ENCODE measurements at regions not wholly inside any gene's neighbourhood (a gene's known extent, or its start where the extent isn't known, plus 50 kb on each side); places are given as distances from the start of the nearest gene placed in this dataset.
"Not testable (repeated sequence)": the region's sequence is repeated elsewhere in the genome, so short reads cannot be mapped to it uniquely, and the experiment has no call there.

- Histone ChIP-seq H3K4me3 (ENCODE audit: low read length) (no peak overlapping the region), H4K20me1 (ENCODE audit: insufficient read depth, low read length) (no peaks in the 10 kb centered on the region), H3K27me3 (replicated peaks; ENCODE audit: insufficient read depth, low read length) (no peaks in the 10 kb centered on the region), H3K9ac (ENCODE audit: low read length) (no peak overlapping the region), H3K4me2 (ENCODE audit: low read depth, low read length) (no peak overlapping the region), H3K4me1 (ENCODE audit: low read length) (no peaks in the 10 kb centered on the region), H3K36me3 (replicated peaks; ENCODE audit: insufficient read depth, low read length) (no peaks in the 10 kb centered on the region), H3K27ac (ENCODE audit: low read length) (no peak overlapping the region), H3K9me3 (replicated peaks; ENCODE audit: insufficient read depth, low read length) (no peaks in the 10 kb centered on the region), H2AFZ (ENCODE audit: low read length) (no peak overlapping the region), H3K9me2 (replicated peaks; ENCODE audit: insufficient read depth, low read length) (no peaks in the 10 kb centered on the region), H3K79me2 (ENCODE audit: low read length) (no peaks in the 10 kb centered on the region), H3F3A (ENCODE audit: insufficient read depth, low read length) (no peaks in the 10 kb centered on the region)
- no peak for TF ChIP-seq EZH2 (optimal IDR thresholded peaks at IDR 0.05; ENCODE audit: low read depth, low read length)
- DNase-seq, result no peak
Measured at GRCh38 chrX:150207733-150208132, 155.4 kb upstream of the MAMLD1 start.

DNA sequence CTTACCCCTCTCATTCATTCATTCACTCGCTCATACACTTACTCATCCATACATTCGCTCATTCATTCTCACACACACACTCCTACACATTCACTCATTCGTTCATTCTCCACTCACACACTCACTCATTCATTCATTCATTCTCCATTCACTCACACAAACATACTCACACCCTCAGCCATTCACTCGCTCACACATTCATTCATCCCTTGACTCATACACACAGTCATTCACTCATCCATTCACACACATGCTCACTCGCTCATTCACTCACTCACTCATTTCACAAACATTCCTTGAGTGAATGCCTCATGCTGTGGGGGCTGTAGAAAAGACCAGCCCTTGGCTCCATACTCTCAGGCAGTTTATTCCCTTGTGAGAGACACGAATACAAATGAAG, 151.1 kb upstream of the MAMLD1 start:
- Histone ChIP-seq H3K9me3 (replicated peaks; ENCODE audit: insufficient read depth, low read length) (no peaks in the 10 kb centered on the region), H3K4me3 (ENCODE audit: low read length) (no peak overlapping the region), H3F3A (ENCODE audit: insufficient read depth, low read length) (no peaks in the 10 kb centered on the region), H4K20me1 (ENCODE audit: insufficient read depth, low read length) (no peaks in the 10 kb centered on the region), H3K4me1 (ENCODE audit: low read length) (no peaks in the 10 kb centered on the region), H3K4me2 (ENCODE audit: low read depth, low read length) (no peak overlapping the region), H3K9ac (ENCODE audit: low read length) (no peak overlapping the region), H3K27me3 (replicated peaks; ENCODE audit: insufficient read depth, low read length) (no peaks in the 10 kb centered on the region), H3K9me2 (replicated peaks; ENCODE audit: insufficient read depth, low read length) (no peaks in the 10 kb centered on the region), H2AFZ (ENCODE audit: low read length) (no peak overlapping the region), H3K79me2 (ENCODE audit: low read length) (no peaks in the 10 kb centered on the region), H3K27ac (ENCODE audit: low read length) (no peak overlapping the region), H3K36me3 (replicated peaks; ENCODE audit: insufficient read depth, low read length) (no peaks in the 10 kb centered on the region)
- DNase-seq, result no peak
- TF ChIP-seq EZH2phosphoT487 (IDR thresholded peaks at IDR 0.05; ENCODE audit: low read length) (no peak), CTCF (IDR thresholded peaks at IDR 0.05; ENCODE audit: low read length) (no peak)

GRCh38 chrX:150212672-150213480, 150.2 kb upstream of the MAMLD1 start:
- Histone ChIP-seq H3K9ac (ENCODE audit: low read length) (no peak overlapping the region), H3F3A (ENCODE audit: insufficient read depth, low read length) (no peaks in the 10 kb centered on the region), H3K79me2 (ENCODE audit: low read length) (no peaks in the 10 kb centered on the region), H3K27me3 (replicated peaks; ENCODE audit: insufficient read depth, low read length) (no peaks in the 10 kb centered on the region), H3K27ac (ENCODE audit: low read length) (no peak overlapping the region), H4K20me1 (ENCODE audit: insufficient read depth, low read length) (no peaks in the 10 kb centered on the region), H3K4me2 (ENCODE audit: low read depth, low read length) (no peak overlapping the region), H3K36me3 (replicated peaks; ENCODE audit: insufficient read depth, low read length) (no peaks in the 10 kb centered on the region), H3K9me2 (replicated peaks; ENCODE audit: insufficient read depth, low read length) (no peaks in the 10 kb centered on the region), H3K9me3 (replicated peaks; ENCODE audit: insufficient read depth, low read length) (no peaks in the 10 kb centered on the region), H2AFZ (ENCODE audit: low read length) (no peak overlapping the region), H3K4me1 (ENCODE audit: low read length) (no peaks in the 10 kb centered on the region), H3K4me3 (ENCODE audit: low read length) (no peak overlapping the region)
- no peak for DNase-seq
- TF ChIP-seq EZH2phosphoT487 (IDR thresholded peaks at IDR 0.05; ENCODE audit: low read length) (no peak), CTCF (IDR thresholded peaks at IDR 0.05; ENCODE audit: low read length) (no peak), EZH2 (optimal IDR thresholded peaks at IDR 0.05; ENCODE audit: low read depth, low read length) (no peak)

GRCh38 chrX:150213481-150214030, 149.6 kb upstream of the MAMLD1 start:
- DNase-seq, result no peak
- H3K36me3 ChIP-seq (replicated peaks; ENCODE audit: insufficient read depth, low read length), result no peaks in the 10 kb centered on the region
- TF ChIP-seq EZH2 (optimal IDR thresholded peaks at IDR 0.05; ENCODE audit: low read depth, low read length), result no peak
- no peak for TF ChIP-seq CTCF (IDR thresholded peaks at IDR 0.05; ENCODE audit: low read length)
- no peak for TF ChIP-seq EZH2phosphoT487 (IDR thresholded peaks at IDR 0.05; ENCODE audit: low read length)
- H4K20me1 ChIP-seq (ENCODE audit: insufficient read depth, low read length), result no peaks in the 10 kb centered on the region
- no peak overlapping the region for H3K4me3 ChIP-seq (ENCODE audit: low read length)
- H3K9me2 ChIP-seq (replicated peaks; ENCODE audit: insufficient read depth, low read length), result no peaks in the 10 kb centered on the region
- no peaks in the 10 kb centered on the region for H3K79me2 ChIP-seq (ENCODE audit: low read length)
- no peak overlapping the region for H3K4me2 ChIP-seq (ENCODE audit: low read depth, low read length)
- no peaks in the 10 kb centered on the region for H3K27me3 ChIP-seq (replicated peaks; ENCODE audit: insufficient read depth, low read length)
- H3K9ac ChIP-seq (ENCODE audit: low read length), result no peak overlapping the region
- H2AFZ ChIP-seq (ENCODE audit: low read length), result no peak overlapping the region
- H3K4me1 ChIP-seq (ENCODE audit: low read length), result no peaks in the 10 kb centered on the region
- no peak overlapping the region for H3K27ac ChIP-seq (ENCODE audit: low read length)
- H3K9me3 ChIP-seq (replicated peaks; ENCODE audit: insufficient read depth, low read length), result no peaks in the 10 kb centered on the region
- no peaks in the 10 kb centered on the region for H3F3A ChIP-seq (ENCODE audit: insufficient read depth, low read length)

- not testable (repeated sequence) for H3K27me3 ChIP-seq (replicated peaks; ENCODE audit: insufficient read depth, low read length); H3K9ac ChIP-seq (ENCODE audit: low read length); H3K9me3 ChIP-seq (replicated peaks; ENCODE audit: insufficient read depth, low read length); DNase-seq; H3K79me2 ChIP-seq (ENCODE audit: low read length); H3K4me1 ChIP-seq (ENCODE audit: low read length); H3K36me3 ChIP-seq (replicated peaks; ENCODE audit: insufficient read depth, low read length); H3F3A ChIP-seq (ENCODE audit: insufficient read depth, low read length); H3K4me3 ChIP-seq (ENCODE audit: low read length); H2AFZ ChIP-seq (ENCODE audit: low read length); H3K4me2 ChIP-seq (ENCODE audit: low read depth, low read length); H4K20me1 ChIP-seq (ENCODE audit: insufficient read depth, low read length); H3K27ac ChIP-seq (ENCODE audit: low read length); H3K9me2 ChIP-seq (replicated peaks; ENCODE audit: insufficient read depth, low read length)
Measured at GRCh38 chrX:150216000-150216399, 147.1 kb upstream of the MAMLD1 start.

Measured in MM.1S (cell line).